ENCODE measurements at regions not wholly inside any gene's neighbourhood (a gene's known extent, or its start where the extent isn't known, plus 50 kb on each side); places are given as distances from the start of the nearest gene placed in this dataset.
"Not testable (repeated sequence)": the region's sequence is repeated elsewhere in the genome, so short reads cannot be mapped to it uniquely, and the experiment has no call there.

DNA sequence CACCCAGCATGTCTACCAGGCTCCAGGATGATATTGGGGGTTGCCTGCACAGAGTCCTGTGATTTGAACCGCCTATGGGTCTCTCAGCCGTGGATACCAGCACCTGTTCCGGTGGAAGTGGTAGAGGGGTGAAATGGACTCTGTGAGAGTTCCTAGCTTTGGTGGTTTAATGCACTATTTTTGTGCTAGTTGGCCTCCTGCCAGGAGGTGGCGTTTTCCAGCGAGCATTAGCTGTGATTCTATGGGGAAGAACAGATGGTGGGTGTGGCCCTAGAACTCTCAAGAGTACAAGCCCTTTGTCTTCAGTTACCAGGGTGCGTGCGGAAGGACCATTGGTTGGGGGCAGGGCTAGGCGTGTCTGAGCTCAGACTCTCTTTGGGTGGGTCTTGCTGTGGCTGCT, 316.9 kb upstream of the AMOT start:
- Histone ChIP-seq H3K4me1 (ENCODE audit: control insufficient read depth, insufficient read depth, low read length) (no peaks in the 10 kb centered on the region), H3K36me3 (ENCODE audit: control insufficient read depth, insufficient read depth, low read length) (no peaks in the 10 kb centered on the region), H3K9me3 (ENCODE audit: control insufficient read depth, insufficient read depth, low read length) (no peaks in the 10 kb centered on the region), H3K27ac (ENCODE audit: low read length) (no peak overlapping the region), H3K27me3 (ENCODE audit: control insufficient read depth, insufficient read depth, low read length) (no peaks in the 10 kb centered on the region), H3K4me3 (ENCODE audit: low read length) (no peak overlapping the region)
- Mint-ChIP-seq H3K9me3 (peaks cover 2 to 6% of the 10 kb centered on the region in 2 donors), H3K27ac (no peak overlapping the region), H3K36me3 (no peaks in the 10 kb centered on the region), H3K4me3 (no peak overlapping the region), H3K27me3 (ENCODE audit: low read depth in 2 of 2) (no peaks in the 10 kb centered on the region), H3K4me1 (no peaks in the 10 kb centered on the region)
- WGBS (ENCODE audit: insufficient coverage) = 96% methylated on average over 8 of the region's 8 CpGs
- DNase-seq (no peak), ATAC-seq (no peak)
- TF ChIP-seq, protein P1, sequence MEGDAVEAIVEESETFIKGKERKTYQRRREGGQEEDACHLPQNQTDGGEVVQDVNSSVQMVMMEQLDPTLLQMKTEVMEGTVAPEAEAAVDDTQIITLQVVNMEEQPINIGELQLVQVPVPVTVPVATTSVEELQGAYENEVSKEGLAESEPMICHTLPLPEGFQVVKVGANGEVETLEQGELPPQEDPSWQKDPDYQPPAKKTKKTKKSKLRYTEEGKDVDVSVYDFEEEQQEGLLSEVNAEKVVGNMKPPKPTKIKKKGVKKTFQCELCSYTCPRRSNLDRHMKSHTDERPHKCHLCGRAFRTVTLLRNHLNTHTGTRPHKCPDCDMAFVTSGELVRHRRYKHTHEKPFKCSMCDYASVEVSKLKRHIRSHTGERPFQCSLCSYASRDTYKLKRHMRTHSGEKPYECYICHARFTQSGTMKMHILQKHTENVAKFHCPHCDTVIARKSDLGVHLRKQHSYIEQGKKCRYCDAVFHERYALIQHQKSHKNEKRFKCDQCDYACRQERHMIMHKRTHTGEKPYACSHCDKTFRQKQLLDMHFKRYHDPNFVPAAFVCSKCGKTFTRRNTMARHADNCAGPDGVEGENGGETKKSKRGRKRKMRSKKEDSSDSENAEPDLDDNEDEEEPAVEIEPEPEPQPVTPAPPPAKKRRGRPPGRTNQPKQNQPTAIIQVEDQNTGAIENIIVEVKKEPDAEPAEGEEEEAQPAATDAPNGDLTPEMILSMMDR (IDR thresholded peaks at IDR 0.05) = no peak
- intact Hi-C loops (cut with micrococcal nuclease) = no loop called here

DNA sequence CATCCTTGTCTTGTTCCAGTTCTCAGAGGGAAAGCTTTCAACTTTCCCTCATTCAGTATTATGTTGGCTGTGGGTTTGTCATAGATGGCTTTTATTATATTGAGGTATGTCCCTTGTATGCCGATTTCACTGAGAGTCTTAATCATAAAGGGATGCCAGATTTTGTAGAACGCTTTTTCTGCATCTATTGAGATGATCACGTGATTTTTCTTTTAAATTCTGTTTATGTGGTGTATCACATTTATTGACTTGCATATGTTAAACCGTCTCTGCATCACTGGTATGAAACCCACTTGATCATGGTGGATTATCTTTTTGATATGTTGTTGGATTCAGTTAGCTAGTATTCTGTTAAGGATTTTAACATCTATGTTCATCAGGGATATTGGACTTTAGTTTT, 313.7 kb upstream of the AMOT start:
- 90% methylated on average over 3 of the region's 4 CpGs for WGBS (ENCODE audit: insufficient coverage)
- H3K4me3 ChIP-seq (ENCODE audit: low read length); ATAC-seq; H3K36me3 ChIP-seq (ENCODE audit: control insufficient read depth, insufficient read depth, low read length); H3K27me3 Mint-ChIP-seq (ENCODE audit: low read depth in 2 of 2); H3K4me1 ChIP-seq (ENCODE audit: control insufficient read depth, insufficient read depth, low read length); H3K9me3 Mint-ChIP-seq; H3K36me3 Mint-ChIP-seq; DNase-seq; H3K27ac ChIP-seq (ENCODE audit: low read length); H3K4me3 Mint-ChIP-seq; H3K27ac Mint-ChIP-seq; intact Hi-C loops (cut with micrococcal nuclease); H3K9me3 ChIP-seq (ENCODE audit: control insufficient read depth, insufficient read depth, low read length); H3K4me1 Mint-ChIP-seq; H3K27me3 ChIP-seq (ENCODE audit: control insufficient read depth, insufficient read depth, low read length): not testable (repeated sequence)

DNA sequence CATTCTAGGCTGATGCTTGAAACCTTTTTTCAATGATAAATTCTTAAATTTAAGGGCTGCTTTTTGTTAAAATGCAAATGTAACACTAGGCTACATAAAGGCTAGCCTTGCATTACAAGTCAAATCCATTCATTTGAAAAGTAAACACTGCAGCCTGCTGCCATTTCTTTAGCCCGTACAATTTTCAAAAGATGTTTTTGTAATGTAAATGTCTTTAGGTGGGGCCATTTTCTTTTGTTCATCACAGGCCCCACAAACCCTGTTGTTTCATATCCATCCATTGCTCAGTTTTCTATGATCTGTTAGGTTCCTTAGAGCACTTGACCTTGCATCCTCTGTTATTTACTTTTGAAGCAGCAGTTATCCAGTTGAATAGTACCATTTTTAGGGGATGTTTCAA, 296.2 kb upstream of the AMOT start:
- Mint-ChIP-seq H3K36me3 (no peaks in the 10 kb centered on the region), H3K27me3 (ENCODE audit: low read depth in 2 of 2) (peaks cover 0 to 9% of the 10 kb centered on the region in 2 donors), H3K4me1 (no peaks in the 10 kb centered on the region), H3K9me3 (peaks cover 3 to 4% of the 10 kb centered on the region in 2 donors), H3K27ac (no peak overlapping the region), H3K4me3 (no peak overlapping the region)
- H3K36me3 ChIP-seq (ENCODE audit: control insufficient read depth, insufficient read depth, low read length) = no peaks in the 10 kb centered on the region
- H3K4me1 ChIP-seq (ENCODE audit: control insufficient read depth, insufficient read depth, low read length) = no peaks in the 10 kb centered on the region
- ATAC-seq (no peak), DNase-seq (no peak)
- intact Hi-C loops (cut with micrococcal nuclease) = no loop called here
- TF ChIP-seq, protein P1 (IDR thresholded peaks at IDR 0.05) = no peak
- no peaks in the 10 kb centered on the region for H3K9me3 ChIP-seq (ENCODE audit: control insufficient read depth, insufficient read depth, low read length)
- H3K27me3 ChIP-seq (ENCODE audit: control insufficient read depth, insufficient read depth, low read length) = no peaks in the 10 kb centered on the region
- WGBS (ENCODE audit: insufficient coverage) = no CpG with 5 or more reads among the region's 1 CpG
- no peak overlapping the region for H3K4me3 ChIP-seq (ENCODE audit: low read length)
- no peak overlapping the region for H3K27ac ChIP-seq (ENCODE audit: low read length)

DNA sequence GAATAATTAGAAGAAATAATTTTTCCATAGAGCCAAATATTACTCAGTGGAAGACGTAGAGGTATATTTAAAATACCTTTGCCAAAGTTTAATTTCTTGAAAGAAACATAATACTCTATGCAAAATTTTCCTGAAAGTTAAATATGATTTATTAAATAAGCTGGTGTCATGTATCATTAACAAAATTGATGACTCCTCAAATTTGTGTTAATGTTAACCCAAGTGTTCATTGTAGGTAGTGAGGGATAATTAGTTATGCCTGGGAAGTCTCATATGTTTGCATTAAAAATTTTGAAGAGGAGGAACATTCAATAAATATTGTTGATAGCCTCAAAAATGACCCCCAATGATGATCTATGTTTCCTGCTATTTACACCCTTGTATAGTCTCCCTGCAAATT, 292.7 kb upstream of the AMOT start:
- Mint-ChIP-seq H3K4me1 (no peaks in the 10 kb centered on the region), H3K36me3 (no peaks in the 10 kb centered on the region), H3K27ac (no peak overlapping the region), H3K4me3 (no peak overlapping the region), H3K27me3 (ENCODE audit: low read depth in 2 of 2) (peaks cover 0 to 15% of the 10 kb centered on the region in 2 donors), H3K9me3 (peaks cover 3 to 4% of the 10 kb centered on the region in 2 donors)
- no peaks in the 10 kb centered on the region for H3K9me3 ChIP-seq (ENCODE audit: control insufficient read depth, insufficient read depth, low read length)
- TF ChIP-seq, protein P1 (IDR thresholded peaks at IDR 0.05) = no peak
- no peaks in the 10 kb centered on the region for H3K27me3 ChIP-seq (ENCODE audit: control insufficient read depth, insufficient read depth, low read length)
- DNase-seq (no peak), ATAC-seq (no peak)
- H3K36me3 ChIP-seq (ENCODE audit: control insufficient read depth, insufficient read depth, low read length) = no peaks in the 10 kb centered on the region
- no peak overlapping the region for H3K4me3 ChIP-seq (ENCODE audit: low read length)
- no CpG with 5 or more reads among the region's 1 CpG for WGBS (ENCODE audit: insufficient coverage)
- no peak overlapping the region for H3K27ac ChIP-seq (ENCODE audit: low read length)
- intact Hi-C loops (cut with micrococcal nuclease) = no loop called here
- H3K4me1 ChIP-seq (ENCODE audit: control insufficient read depth, insufficient read depth, low read length) = no peaks in the 10 kb centered on the region

Data from natural killer cell (primary cell).